Psoas muscle (tissue), 7 donors: ENCODE measurements at regions not wholly inside any gene's neighbourhood (a gene's known extent, or its start where the extent isn't known, plus 50 kb on each side); places are given as distances from the start of the nearest gene placed in this dataset.
"Not testable (repeated sequence)": the region's sequence is repeated elsewhere in the genome, so short reads cannot be mapped to it uniquely, and the experiment has no call there.

Experiments
- ATAC-seq, 4 donors: fragments of 200-7000 bp; cut with Tn5 transposase; one replicate each; pipeline ENCODE4 v1.9.1; 2020; ENCODE audit warnings: moderate library complexity in 3 of 4, mild to moderate bottlenecking in 2 of 4
- DNase-seq, 2 donors: peaks; one replicate each; pipeline ENCODE4 v3.0.0-alpha.2; 2020
- H3K27ac ChIP-seq: fragments of 200-600 bp; one replicate; pipeline ENCODE4 v1.8.0; 2022
- H3K27me3 ChIP-seq, 3 donors: fragments of 200-600 bp in 1 of 3; one replicate each; pipeline versions ENCODE4 v1.6.1 to v1.8.0; 2013 to 2022; ENCODE audit warnings: low read length in 2 of 3, mild to moderate bottlenecking in 2 of 3, moderate library complexity in 1 of 3; ENCODE audit not compliant: insufficient read depth in 3 of 3
- H3K36me3 ChIP-seq, 2 donors: fragments of 200-600 bp in 1 of 2; one replicate each; pipeline versions ENCODE4 v1.6.1 to v1.8.0; 2013 to 2022; ENCODE audit warnings: low read depth in 1 of 2, mild to moderate bottlenecking in 1 of 2, moderate library complexity in 1 of 2; ENCODE audit not compliant: insufficient read depth in 1 of 2
- H3K4me1 ChIP-seq: fragments of 200-600 bp; one replicate; pipeline ENCODE4 v1.8.0; 2022
- H3K4me3 ChIP-seq: fragments of 200-600 bp; one replicate; pipeline ENCODE4 v1.8.0; 2022; ENCODE audit warnings: mild to moderate bottlenecking
- H3K9me3 ChIP-seq: fragments of 200-600 bp; one replicate; pipeline ENCODE4 v1.8.0; 2022
- CTCF ChIP-seq: fragments of 200-600 bp; IDR thresholded peaks from one replicate; pipeline ENCODE4 v1.8.0; 2022; ENCODE audit warnings: antibody characterized with exemption
- WGBS, 3 donors: extraction: QIAGEN DNeasy Blood & Tissue Kit; methylation state at CpG; one replicate each; pipeline versions ENCODE4 v1.1.6 to v1.1.7; 2013; 5-methylcytosine and 5-hydroxymethylcytosine counted together
- intact Hi-C, 2 donors: fragments of 100-400 bp; cut with DNase I; formaldehyde crosslinking; loops; one replicate each; pipeline versions ENCODE4 v1.11.0 to v1.14.2; 2022
- donor health status: healthy with polysubstance abuse.
- donor health status: DM: no; HTN: no; CAD: no; lungs with moderate emphysema.
- donor health status: Bipolar disorder and iron deficiency.
- donor health status: healthy.
- donor health status: DM: yes; HTN: yes; CAD: no.
- donor health status: DM: no; HTN: no; CAD: no.
- donor health status: DM: yes; HTN: yes; CAD: no.

GRCh38 chr14:84493779-84494178 lies 1036.2 kb upstream of the FLRT2 start:
- DNase-seq (no peak), ATAC-seq (no peak)
- Histone ChIP-seq H3K4me1 (no peaks in the 10 kb centered on the region), H3K27me3 (peaks cover 0 to 3% (median 0%) of the 10 kb centered on the region in 3 donors), H3K9me3 (no peaks in the 10 kb centered on the region), H3K27ac (no peak overlapping the region), H3K36me3 (no peaks in the 10 kb centered on the region), H3K4me3 (no peak overlapping the region)
- intact Hi-C loops: no loop called here
- WGBS, 3 donors: 75 to 82% (median 78%) methylated on average over 4 of the region's 4 CpGs
- no peak for TF ChIP-seq CTCF

GRCh38 chr14:84496677-84497076 lies 1033.3 kb upstream of the FLRT2 start:
- DNase-seq: no peak
- 97 to 100% (median 98%) methylated on average over 2 of the region's 2 CpGs for whole genome bisulfite sequencing, 3 donors
- Histone ChIP-seq H3K9me3 (no peaks in the 10 kb centered on the region), H3K36me3 (no peaks in the 10 kb centered on the region), H3K27ac (no peak overlapping the region), H3K27me3 (peaks cover 0 to 3% (median 0%) of the 10 kb centered on the region in 3 donors), H3K4me1 (no peaks in the 10 kb centered on the region), H3K4me3 (no peak overlapping the region)
- ATAC-seq: no peak
- intact Hi-C loops: no loop called here
- TF ChIP-seq CTCF: no peak

- WGBS, 3 donors: 96 to 98% (median 97%) methylated on average over 15 to 18 of the region's 18 CpGs
- H3K27ac ChIP-seq, H3K36me3 ChIP-seq, intact Hi-C loops, DNase-seq, H3K4me1 ChIP-seq, H3K27me3 ChIP-seq, ATAC-seq, H3K4me3 ChIP-seq, H3K9me3 ChIP-seq: not testable (repeated sequence)
Measured at GRCh38 chr14:84512823-84513222, 1017.1 kb upstream of the FLRT2 start.

- no peaks in the 10 kb centered on the region for H3K27me3 ChIP-seq
- H3K9me3 ChIP-seq: peaks cover 4% of the 10 kb centered on the region
- no peak overlapping the region for H3K27ac ChIP-seq
- TF ChIP-seq CTCF: no peak
- no peaks in the 10 kb centered on the region for H3K36me3 ChIP-seq
- DNase-seq: no peak
- 93 to 96% (median 94%) methylated on average over 3 of the region's 3 CpGs for WGBS, 3 donors
- no peak for ATAC-seq
- intact Hi-C loops: no loop called here
- H3K4me3 ChIP-seq: no peak overlapping the region
- H3K4me1 ChIP-seq: no peaks in the 10 kb centered on the region
Measured at GRCh38 chr14:84519836-84520235, 1010.1 kb upstream of the FLRT2 start.

GRCh38 chr14:84520711-84521338 lies 1009.1 kb upstream of the FLRT2 start:
- Histone ChIP-seq H3K4me1 (no peaks in the 10 kb centered on the region), H3K36me3 (no peaks in the 10 kb centered on the region), H3K9me3 (no peaks in the 10 kb centered on the region), H3K4me3 (no peak overlapping the region), H3K27ac (no peak overlapping the region), H3K27me3 (no peaks in the 10 kb centered on the region)
- TF ChIP-seq CTCF: no peak
- intact Hi-C loops: no loop called here
- ATAC-seq: no peak
- 76 to 90% (median 85%) methylated on average over 1 of the region's 1 CpG for WGBS, 3 donors
- DNase-seq: no peak
